HT1080 (cell line): ENCODE measurements at regions not wholly inside any gene's neighbourhood (a gene's known extent, or its start where the extent isn't known, plus 50 kb on each side); places are given as distances from the start of the nearest gene placed in this dataset.
"Not testable (repeated sequence)": the region's sequence is repeated elsewhere in the genome, so short reads cannot be mapped to it uniquely, and the experiment has no call there.

Source experiments
- DNase-seq: peaks from one replicate; pipeline ENCODE4 v3.0.0-alpha.2; 2015; ENCODE audit warnings: low read depth

- no peak for DNase-seq
These were observed 188.3 kb downstream of the MIB1 start for GRCh38 chr18:21928925-21929324.

GRCh38 chr18:21930177-21930576 is 189.6 kb downstream of the MIB1 start:
- DNase-seq: no peak

GRCh38 chr18:21933931-21934765 is 193.6 kb downstream of the MIB1 start:
- DNase-seq: no peak

- no peak for DNase-seq
These were observed 194.1 kb downstream of the MIB1 start for GRCh38 chr18:21934766-21935015.

- DNase-seq: peak; percentile 5
These were observed 202.9 kb downstream of the MIB1 start for GRCh38 chr18:21943456-21943855.

- no peak for DNase-seq
These were observed 208.9 kb downstream of the MIB1 start for GRCh38 chr18:21949326-21950015.

- DNase-seq: peak; percentile 10
These were observed 213.4 kb upstream of the GATA6 start for GRCh38 chr18:21955757-21956652.

GRCh38 chr18:21958263-21958662 is 211.1 kb upstream of the GATA6 start:
- no peak for DNase-seq

- no peak for DNase-seq
These were observed 210.5 kb upstream of the GATA6 start for GRCh38 chr18:21958707-21959450.

- no peak for DNase-seq
These were observed 209.2 kb upstream of the GATA6 start for GRCh38 chr18:21960189-21960588.

- DNase-seq: no peak
These were observed 206.1 kb upstream of the GATA6 start for GRCh38 chr18:21963336-21963735.

- no peak for DNase-seq
These were observed 201.1 kb upstream of the GATA6 start for GRCh38 chr18:21968338-21968737.

GRCh38 chr18:21972281-21972680 is 197.1 kb upstream of the GATA6 start:
- no peak for DNase-seq

GRCh38 chr18:21975954-21976353 is 193.4 kb upstream of the GATA6 start:
- DNase-seq: not testable (repeated sequence)

- DNase-seq: no peak
These were observed 190.7 kb upstream of the GATA6 start for GRCh38 chr18:21978546-21979170.

GRCh38 chr18:21979171-21979560 is 190.2 kb upstream of the GATA6 start:
- no peak for DNase-seq

- no peak for DNase-seq
These were observed 189.6 kb upstream of the GATA6 start for GRCh38 chr18:21979759-21980158.

GRCh38 chr18:21980744-21981143 is 188.6 kb upstream of the GATA6 start:
- DNase-seq: no peak

GRCh38 chr18:21981489-21981888 is 187.9 kb upstream of the GATA6 start:
- DNase-seq: not testable (repeated sequence)

GRCh38 chr18:21991081-21991534 is 178.3 kb upstream of the GATA6 start:
- DNase-seq: no peak

- no peak for DNase-seq
These were observed 177.5 kb upstream of the GATA6 start for GRCh38 chr18:21991886-21992285.
